ENCODE measurements at regions not wholly inside any gene's neighbourhood (a gene's known extent, or its start where the extent isn't known, plus 50 kb on each side); places are given as distances from the start of the nearest gene placed in this dataset.

- intact Hi-C loops (cut with micrococcal nuclease): no loop called here
- WGBS (ENCODE audit: insufficient coverage): 80% methylated on average over 1 of the region's 4 CpGs
- Mint-ChIP-seq H3K27ac (no peak overlapping the region), H3K4me3 (no peak overlapping the region), H3K9me3 (ENCODE audit: insufficient read depth) (no peaks in the 10 kb centered on the region), H3K4me1 (no peaks in the 10 kb centered on the region), H3K27me3 (peaks cover 5% of the 10 kb centered on the region)
- Histone ChIP-seq H3K9me3 (ENCODE audit: control extremely low read depth in 1 of 3, control insufficient read depth in 2 of 3, insufficient read depth in 1 of 3, low read length in 2 of 3) (no peaks in the 10 kb centered on the region), H3K27ac (ENCODE audit: low read length in 2 of 2) (no peak overlapping the region), H3K79me2 (ENCODE audit: control insufficient read depth, insufficient read depth, low read length) (no peaks in the 10 kb centered on the region), H4K20me1 (ENCODE audit: control insufficient read depth, insufficient read depth, low read length, poor library complexity, severe bottlenecking) (no peaks in the 10 kb centered on the region), H3K4me1 (ENCODE audit: control insufficient read depth in 2 of 2, insufficient read depth in 2 of 2, low read length in 2 of 2) (no peaks in the 10 kb centered on the region), H3K27me3 (replicated peaks in 1 of 4; ENCODE audit: control extremely low read depth in 1 of 4, control insufficient read depth in 3 of 4, insufficient read depth in 4 of 4, low read length in 3 of 4) (no peaks in the 10 kb centered on the region), H3K4me3 (ENCODE audit: control extremely low read depth in 1 of 5, extremely low read depth in 1 of 5, insufficient read depth in 1 of 5, low read depth in 2 of 5, low read length in 4 of 5) (no peak overlapping the region), H3K36me3 (replicated peaks in 1 of 2; ENCODE audit: control extremely low read depth in 1 of 2, control insufficient read depth in 1 of 2, extremely low read depth in 1 of 2, insufficient read depth in 2 of 2, low read length in 1 of 2) (no peaks in the 10 kb centered on the region), H3K4me2 (replicated peaks; ENCODE audit: low read depth, low read length, poor library complexity, severe bottlenecking) (no peak overlapping the region), H2AFZ (ENCODE audit: insufficient read depth, low read depth, low read length, poor library complexity, severe bottlenecking) (no peak overlapping the region), H3K9ac (ENCODE audit: low read length) (no peak overlapping the region)
- ATAC-seq (ENCODE audit: low read depth) (no peak), DNase-seq (no peak)
- POLR2A ChIA-PET: no interaction called here
- CTCF ChIA-PET: no interaction called here
- no peak for TF ChIP-seq CTCF (IDR thresholded peaks at IDR 0.05)
- no peak for TF ChIP-seq EZH2 (IDR thresholded peaks at IDR 0.05; ENCODE audit: borderline replicate concordance, insufficient read depth, low read depth, low read length, poor library complexity, severe bottlenecking)
These were observed 661.9 kb downstream of the ETS1 start for GRCh38 chr11:127925475-127925874.

- Mint-ChIP-seq H3K9me3 (ENCODE audit: insufficient read depth) (peaks cover 5% of the 10 kb centered on the region), H3K27ac (no peak overlapping the region), H3K4me3 (no peak overlapping the region), H3K4me1 (no peaks in the 10 kb centered on the region), H3K27me3 (peaks cover 6% of the 10 kb centered on the region)
- Histone ChIP-seq H3K36me3 (replicated peaks in 1 of 2; ENCODE audit: control extremely low read depth in 1 of 2, control insufficient read depth in 1 of 2, extremely low read depth in 1 of 2, insufficient read depth in 2 of 2, low read length in 1 of 2) (no peaks in the 10 kb centered on the region), H3K4me2 (replicated peaks; ENCODE audit: low read depth, low read length, poor library complexity, severe bottlenecking) (no peak overlapping the region), H3K27me3 (replicated peaks in 1 of 4; ENCODE audit: control extremely low read depth in 1 of 4, control insufficient read depth in 3 of 4, insufficient read depth in 4 of 4, low read length in 3 of 4) (no peaks in the 10 kb centered on the region), H3K9me3 (ENCODE audit: control extremely low read depth in 1 of 3, control insufficient read depth in 2 of 3, insufficient read depth in 1 of 3, low read length in 2 of 3) (no peaks in the 10 kb centered on the region), H3K27ac (ENCODE audit: low read length in 2 of 2) (no peak overlapping the region), H3K4me1 (ENCODE audit: control insufficient read depth in 2 of 2, insufficient read depth in 2 of 2, low read length in 2 of 2) (no peaks in the 10 kb centered on the region), H4K20me1 (ENCODE audit: control insufficient read depth, insufficient read depth, low read length, poor library complexity, severe bottlenecking) (no peaks in the 10 kb centered on the region), H3K79me2 (ENCODE audit: control insufficient read depth, insufficient read depth, low read length) (no peaks in the 10 kb centered on the region), H3K9ac (ENCODE audit: low read length) (no peak overlapping the region), H3K4me3 (ENCODE audit: control extremely low read depth in 1 of 5, extremely low read depth in 1 of 5, insufficient read depth in 1 of 5, low read depth in 2 of 5, low read length in 4 of 5) (no peak overlapping the region), H2AFZ (ENCODE audit: insufficient read depth, low read depth, low read length, poor library complexity, severe bottlenecking) (no peak overlapping the region)
- ATAC-seq (ENCODE audit: low read depth): no peak
- DNase-seq: no peak
- intact Hi-C loops (cut with micrococcal nuclease): no loop called here
- TF ChIP-seq EZH2 (IDR thresholded peaks at IDR 0.05; ENCODE audit: borderline replicate concordance, insufficient read depth, low read depth, low read length, poor library complexity, severe bottlenecking) (no peak), CTCF (IDR thresholded peaks at IDR 0.05) (no peak)
- WGBS (ENCODE audit: insufficient coverage): 100% methylated on average over 1 of the region's 2 CpGs
- ChIA-PET CTCF (no interaction called here), POLR2A (no interaction called here)
These were observed 668.0 kb downstream of the ETS1 start for GRCh38 chr11:127919206-127920000.

All from B cell (primary cell).